BE2C (cell line): ENCODE measurements at regions not wholly inside any gene's neighbourhood (a gene's known extent, or its start where the extent isn't known, plus 50 kb on each side); places are given as distances from the start of the nearest gene placed in this dataset.

ENCODE experiments used
- DNase-seq: peaks from one replicate; pipeline ENCODE4 v3.0.0-alpha.2; 2020
- H3K27me3 ChIP-seq: fragments of 250-450 bp; sonication (Bioruptor Pico); 2 replicates; pipeline ENCODE4 v1.5.1; 2020; ENCODE audit warnings: mild to moderate bottlenecking
- H3K36me3 ChIP-seq: fragments of 250-450 bp; sonication (Bioruptor Pico); 2 replicates; pipeline ENCODE4 v1.5.1; 2020; ENCODE audit warnings: mild to moderate bottlenecking
- H3K4me1 ChIP-seq: fragments of 250-450 bp; sonication (Bioruptor Pico); 2 replicates; pipeline ENCODE4 v1.5.1; 2020
- H3K4me3 ChIP-seq: 2 replicates; pipeline ENCODE4 v1.5.1; 2011; ENCODE audit warnings: low read depth, low read length
- H3K9me3 ChIP-seq: fragments of 250-450 bp; sonication (Bioruptor Pico); 2 replicates; pipeline ENCODE4 v1.5.1; 2020
- CTCF ChIP-seq: IDR thresholded peaks from 2 replicates; pipeline ENCODE4 v1.5.1; 2012; ENCODE audit warnings: mild to moderate bottlenecking, low read depth, low read length

DNA sequence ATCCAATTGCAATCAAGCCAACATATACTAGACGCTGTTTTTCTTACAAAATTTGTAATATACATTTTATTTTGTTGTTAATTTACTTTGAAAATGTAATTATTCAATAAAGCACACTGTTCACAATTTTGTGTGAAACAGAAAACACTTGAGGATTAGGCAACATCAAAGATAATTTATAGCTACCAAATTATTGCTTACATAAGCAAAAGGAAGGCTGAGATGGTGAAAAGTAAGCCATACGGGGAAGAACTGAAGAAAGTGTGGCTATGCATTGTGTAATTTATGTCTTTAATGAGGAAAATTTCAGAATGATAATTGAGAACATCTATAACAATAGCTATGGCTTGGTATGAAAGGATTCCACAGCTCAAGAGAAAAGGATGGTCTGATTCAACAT is 192.0 kb downstream of the RNF144B start:
- H3K4me3 ChIP-seq = no peak overlapping the region
- no peak for TF ChIP-seq CTCF

DNA sequence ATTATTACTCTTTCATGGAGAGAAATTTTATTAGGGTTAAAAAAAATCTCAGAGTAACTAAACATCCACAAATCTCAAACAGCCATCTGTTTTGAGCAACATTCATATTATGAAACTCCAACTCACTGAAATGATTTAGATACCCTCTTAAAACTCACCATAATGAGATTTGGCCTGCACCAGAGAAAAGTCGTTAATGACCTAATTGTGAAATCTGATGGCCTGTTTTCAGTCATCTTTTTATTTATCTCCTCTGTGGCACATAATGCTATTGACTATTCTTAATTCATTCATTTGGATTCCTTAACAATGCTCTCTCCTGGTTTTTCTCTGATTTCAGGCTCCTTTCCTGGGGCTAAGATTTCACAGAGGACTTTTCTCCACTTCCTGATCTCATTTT is 192.7 kb downstream of the RNF144B start:
- TF ChIP-seq CTCF = no peak
- H3K4me3 ChIP-seq = no peak overlapping the region
- H3K27me3 ChIP-seq = no peaks in the 10 kb centered on the region
- H3K4me1 ChIP-seq = peaks cover 1% of the 10 kb centered on the region; the same call in 1 of the 2 replicates
- no peaks in the 10 kb centered on the region for H3K36me3 ChIP-seq
- DNase-seq = no peak
- no peaks in the 10 kb centered on the region for H3K9me3 ChIP-seq

More for the DNA sequence above, 192.0 kb downstream of the RNF144B start:
- Histone ChIP-seq H3K4me1 (no peaks in the 10 kb centered on the region), H3K36me3 (no peaks in the 10 kb centered on the region), H3K27me3 (no peaks in the 10 kb centered on the region), H3K9me3 (no peaks in the 10 kb centered on the region)
- DNase-seq = no peak

DNA sequence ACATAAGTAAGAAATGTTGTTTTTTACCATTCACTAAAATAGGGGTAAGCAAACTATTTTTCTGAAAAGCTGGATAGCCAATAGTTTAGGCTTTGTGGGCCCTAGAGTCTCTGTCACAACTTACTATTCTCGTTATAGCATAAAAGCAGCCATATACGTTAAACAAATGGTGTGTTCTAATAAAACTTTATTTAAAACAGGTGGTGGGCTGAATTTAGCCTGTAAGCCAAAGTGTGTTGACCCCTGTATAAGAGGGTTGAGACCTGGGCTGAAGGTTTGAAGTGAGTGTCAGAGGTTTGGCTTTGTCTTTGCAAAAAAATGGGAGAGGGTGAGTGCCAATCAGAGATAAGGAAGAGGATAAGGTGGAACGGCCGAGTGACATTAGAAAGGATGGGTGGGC is 197.2 kb downstream of the RNF144B start:
- no peak for TF ChIP-seq CTCF
- peaks cover 6% of the 10 kb centered on the region; the same call in 1 of the 2 replicates for H3K4me1 ChIP-seq
- no peak for DNase-seq
- no peaks in the 10 kb centered on the region for H3K27me3 ChIP-seq
- no peaks in the 10 kb centered on the region for H3K36me3 ChIP-seq
- no peak overlapping the region for H3K4me3 ChIP-seq
- H3K9me3 ChIP-seq = no peaks in the 10 kb centered on the region

DNA sequence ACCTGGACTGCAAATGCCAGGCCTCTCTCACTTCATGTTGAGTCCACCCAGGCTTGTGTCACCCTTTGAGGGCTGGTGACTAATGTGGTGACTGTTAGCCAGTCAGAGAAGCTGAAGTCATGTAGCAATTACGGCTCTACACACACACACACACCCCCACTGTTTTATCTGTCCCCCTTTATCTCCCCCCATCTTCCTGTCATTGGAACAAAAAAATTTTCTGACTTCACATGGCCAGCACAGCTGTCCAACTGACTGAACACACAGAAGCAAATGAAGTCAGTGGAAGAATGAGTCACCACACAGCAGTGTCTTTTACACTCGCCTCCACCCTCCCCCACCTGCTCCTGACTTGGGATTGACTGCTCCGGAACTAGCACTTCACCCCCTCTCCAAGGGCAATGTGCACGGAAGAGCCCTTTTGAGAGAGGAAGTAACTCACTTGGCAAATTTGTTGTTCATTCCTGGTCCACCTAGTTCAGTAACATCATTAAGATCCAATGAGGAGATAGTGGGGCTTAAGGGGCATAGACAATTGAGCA is 198.0 kb downstream of the RNF144B start:
- DNase-seq = peak; percentile 49
- Histone ChIP-seq H3K4me3 (no peak overlapping the region), H3K36me3 (no peaks in the 10 kb centered on the region), H3K27me3 (no peaks in the 10 kb centered on the region), H3K4me1 (peaks cover 6% of the 10 kb centered on the region; the same call in 1 of the 2 replicates), H3K9me3 (no peaks in the 10 kb centered on the region)
- no peak for TF ChIP-seq CTCF

GRCh38 chr6:18586133-18586532 is 199.0 kb downstream of the RNF144B start:
- Histone ChIP-seq H3K36me3 (no peaks in the 10 kb centered on the region), H3K27me3 (no peaks in the 10 kb centered on the region), H3K4me1 (peaks cover 6% of the 10 kb centered on the region; the same call in 1 of the 2 replicates), H3K4me3 (no peak overlapping the region), H3K9me3 (no peaks in the 10 kb centered on the region)
- no peak for DNase-seq
- TF ChIP-seq CTCF = no peak

DNA sequence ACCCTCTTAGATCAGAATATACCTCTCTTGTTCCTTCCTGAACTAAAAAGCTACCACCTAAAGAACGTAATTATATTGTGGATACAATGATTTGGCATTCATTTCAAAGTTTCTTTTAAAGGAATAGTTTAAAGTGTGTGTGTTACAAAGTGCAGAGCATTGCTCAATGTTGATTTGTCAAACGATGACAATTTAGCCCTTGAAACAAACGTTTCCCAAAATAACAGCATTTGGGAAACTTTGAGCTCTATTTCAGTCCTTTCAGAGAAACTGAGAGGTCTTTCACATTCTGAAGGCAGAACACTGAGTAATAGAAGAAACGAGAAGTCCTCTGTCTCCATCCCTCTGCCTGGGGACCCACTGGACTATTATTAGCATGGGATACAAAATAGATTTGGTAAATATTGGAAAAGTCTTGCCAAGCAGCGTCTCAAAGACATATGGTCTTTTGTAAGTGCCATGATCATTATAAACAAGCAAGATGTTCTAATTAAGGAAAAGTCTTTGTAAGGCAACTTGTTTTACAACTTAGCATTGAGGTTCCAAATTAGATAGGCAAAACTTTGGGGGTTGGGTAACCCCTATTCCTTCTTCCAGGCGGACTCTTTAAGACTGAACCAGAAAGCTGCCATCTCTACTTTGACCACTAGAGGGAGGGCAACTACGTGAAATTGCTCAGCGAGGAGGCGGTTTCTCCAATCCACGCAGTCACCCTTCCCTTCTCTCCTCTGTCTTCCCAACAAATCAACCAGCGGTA is 208.8 kb downstream of the RNF144B start:
- H3K4me1 ChIP-seq = no peaks in the 10 kb centered on the region
- H3K27me3 ChIP-seq = no peaks in the 10 kb centered on the region
- peak; percentile 93 for TF ChIP-seq CTCF
- no peaks in the 10 kb centered on the region for H3K36me3 ChIP-seq
- H3K4me3 ChIP-seq = no peak overlapping the region
- no peaks in the 10 kb centered on the region for H3K9me3 ChIP-seq
- DNase-seq = peak; percentile 52
